Neutrophil (primary cell): ENCODE measurements at regions not wholly inside any gene's neighbourhood (a gene's known extent, or its start where the extent isn't known, plus 50 kb on each side); places are given as distances from the start of the nearest gene placed in this dataset.

Experiments used
- H3K27ac ChIP-seq: fragments of 200-600 bp; sonication (generic); 2 replicates; pipeline ENCODE4 v1.5.1; 2016; ENCODE audit warnings: mild to moderate bottlenecking, moderate library complexity
- H3K27me3 ChIP-seq: fragments of 200-600 bp; sonication (generic); 2 replicates; pipeline ENCODE4 v1.6.0; 2016; ENCODE audit warnings: mild to moderate bottlenecking
- H3K36me3 ChIP-seq: fragments of 200-600 bp; sonication (generic); 2 replicates; pipeline ENCODE4 v1.5.1; 2017
- H3K4me1 ChIP-seq, 2 experiments: fragments of 200-600 bp in 1 of 2; sonication (generic) in 1 of 2; 1 replicate in 1 of 2; 2 replicates in 1 of 2; pipeline versions ENCODE4 v1.5.1 to v1.6.1; 2013 to 2016; ENCODE audit warnings: low read depth in 1 of 2, low read length in 1 of 2, mild to moderate bottlenecking in 1 of 2, moderate library complexity in 1 of 2; ENCODE audit not compliant: control insufficient read depth in 1 of 2, insufficient read depth in 1 of 2
- H3K4me3 ChIP-seq, 2 experiments: fragments of 200-600 bp in 1 of 2; sonication (generic) in 1 of 2; 1 replicate in 1 of 2; 2 replicates in 1 of 2; pipeline ENCODE4 v1.5.1; 2013 to 2016; ENCODE audit warnings: low read depth in 1 of 2, low read length in 1 of 2, mild to moderate bottlenecking in 1 of 2, moderate library complexity in 1 of 2
- H3K9me3 ChIP-seq: fragments of 200-600 bp; sonication (generic); 2 replicates; pipeline ENCODE4 v1.5.1; 2016
- TF ChIP-seq, protein P1 (sequence below): fragments of 200-600 bp; sonication (generic); IDR thresholded peaks from 2 replicates; pipeline ENCODE4 v1.5.1; 2016; ENCODE audit warnings: antibody characterized with exemption

DNA sequence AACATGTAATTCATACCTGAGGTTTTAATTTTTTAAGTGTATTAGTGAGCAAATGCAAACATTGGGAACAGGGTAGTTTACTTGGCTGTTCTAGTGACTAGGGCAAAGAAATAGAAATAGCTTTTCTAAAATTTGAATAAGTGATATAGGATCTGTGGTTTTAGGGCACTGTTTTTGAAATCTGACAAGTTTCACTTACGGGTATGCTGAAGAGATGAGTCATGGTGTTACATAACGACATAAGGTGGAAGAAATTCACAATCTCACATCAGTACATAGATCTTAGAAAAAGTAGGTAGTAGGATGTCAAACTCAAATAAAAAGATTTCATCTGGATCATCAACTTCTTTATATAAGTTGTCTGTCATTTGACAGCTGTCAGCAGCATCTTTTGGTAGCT is 772.3 kb downstream of the MAT2B start:
- H3K4me1 ChIP-seq, result no peaks in the 10 kb centered on the region
- no peaks in the 10 kb centered on the region for H3K27me3 ChIP-seq
- H3K4me3 ChIP-seq, result no peak overlapping the region
- H3K27ac ChIP-seq, result no peak overlapping the region
- TF ChIP-seq, protein P1, sequence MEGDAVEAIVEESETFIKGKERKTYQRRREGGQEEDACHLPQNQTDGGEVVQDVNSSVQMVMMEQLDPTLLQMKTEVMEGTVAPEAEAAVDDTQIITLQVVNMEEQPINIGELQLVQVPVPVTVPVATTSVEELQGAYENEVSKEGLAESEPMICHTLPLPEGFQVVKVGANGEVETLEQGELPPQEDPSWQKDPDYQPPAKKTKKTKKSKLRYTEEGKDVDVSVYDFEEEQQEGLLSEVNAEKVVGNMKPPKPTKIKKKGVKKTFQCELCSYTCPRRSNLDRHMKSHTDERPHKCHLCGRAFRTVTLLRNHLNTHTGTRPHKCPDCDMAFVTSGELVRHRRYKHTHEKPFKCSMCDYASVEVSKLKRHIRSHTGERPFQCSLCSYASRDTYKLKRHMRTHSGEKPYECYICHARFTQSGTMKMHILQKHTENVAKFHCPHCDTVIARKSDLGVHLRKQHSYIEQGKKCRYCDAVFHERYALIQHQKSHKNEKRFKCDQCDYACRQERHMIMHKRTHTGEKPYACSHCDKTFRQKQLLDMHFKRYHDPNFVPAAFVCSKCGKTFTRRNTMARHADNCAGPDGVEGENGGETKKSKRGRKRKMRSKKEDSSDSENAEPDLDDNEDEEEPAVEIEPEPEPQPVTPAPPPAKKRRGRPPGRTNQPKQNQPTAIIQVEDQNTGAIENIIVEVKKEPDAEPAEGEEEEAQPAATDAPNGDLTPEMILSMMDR, result no peak
- no peaks in the 10 kb centered on the region for H3K36me3 ChIP-seq
- H3K9me3 ChIP-seq, result no peaks in the 10 kb centered on the region

DNA sequence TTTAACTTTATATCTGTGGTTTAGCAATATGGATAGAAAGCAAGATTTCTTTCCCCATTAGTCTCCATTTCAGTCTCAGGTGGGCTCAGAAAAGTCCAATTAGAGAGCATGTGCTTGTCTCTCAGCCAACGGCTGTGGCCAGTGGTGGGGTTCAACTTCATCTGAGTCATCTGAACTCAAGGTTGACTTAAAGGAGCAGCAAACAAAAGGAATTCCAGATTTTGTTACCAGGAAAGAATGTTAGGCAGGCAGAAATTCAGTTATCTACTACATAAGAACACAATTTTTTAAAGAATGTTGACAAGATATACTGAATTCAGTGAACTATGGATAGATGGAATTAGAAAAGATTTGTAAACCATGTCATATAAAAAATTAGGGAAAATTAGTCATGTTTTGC is 784.1 kb downstream of the MAT2B start:
- Histone ChIP-seq H3K27ac (no peak overlapping the region), H3K36me3 (no peaks in the 10 kb centered on the region), H3K9me3 (no peaks in the 10 kb centered on the region), H3K27me3 (no peaks in the 10 kb centered on the region), H3K4me3 (no peak overlapping the region), H3K4me1 (no peaks in the 10 kb centered on the region)
- TF ChIP-seq, protein P1, result no peak

DNA sequence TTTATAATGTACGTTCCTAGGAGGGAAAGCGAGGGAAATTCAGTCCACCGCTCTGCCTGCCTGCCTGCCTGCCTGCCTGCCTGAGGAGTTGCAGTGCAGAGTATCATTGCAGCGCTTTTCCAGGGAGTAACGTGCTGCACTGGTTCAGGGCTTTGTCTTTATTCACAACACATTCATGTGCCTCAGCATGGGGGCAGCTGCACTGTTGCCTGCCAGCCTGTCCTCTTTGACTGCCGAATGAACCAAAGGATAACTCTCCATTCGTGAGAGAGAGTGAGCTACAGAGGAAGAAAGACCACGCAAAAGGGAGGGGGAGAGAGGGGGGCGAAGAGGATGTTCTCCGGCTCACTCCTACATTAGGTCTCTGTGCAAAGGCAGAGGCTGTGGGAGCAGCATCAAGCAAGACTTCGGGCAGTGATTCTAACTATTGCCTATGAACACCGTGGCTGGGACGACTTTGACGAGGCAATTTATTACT is 791.2 kb downstream of the MAT2B start:
- H3K27ac ChIP-seq, result no peak overlapping the region
- TF ChIP-seq, protein P1, result no peak
- H3K36me3 ChIP-seq, result no peaks in the 10 kb centered on the region
- H3K27me3 ChIP-seq, result no peaks in the 10 kb centered on the region
- H3K9me3 ChIP-seq, result no peaks in the 10 kb centered on the region
- H3K4me3 ChIP-seq, result no peak overlapping the region
- no peaks in the 10 kb centered on the region for H3K4me1 ChIP-seq

DNA sequence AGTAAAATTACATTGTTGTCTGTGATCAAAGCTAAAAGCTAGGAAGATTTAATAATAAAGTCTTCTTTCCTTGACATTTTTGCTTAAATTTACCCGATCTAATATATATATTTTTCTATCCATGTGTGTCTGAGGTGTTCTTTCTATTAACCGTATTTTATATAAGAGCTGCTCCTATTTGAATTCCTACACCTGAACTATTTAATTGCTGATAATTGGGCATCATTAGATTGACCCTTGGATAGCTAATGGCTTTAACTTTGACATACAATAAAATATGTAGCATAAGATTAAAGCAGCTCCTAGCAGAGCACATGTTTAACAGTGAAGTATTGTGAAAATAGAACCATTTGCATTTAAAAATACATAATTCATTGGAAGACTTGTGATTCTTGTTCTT is 792.7 kb downstream of the MAT2B start:
- Histone ChIP-seq H3K9me3 (no peaks in the 10 kb centered on the region), H3K4me1 (no peaks in the 10 kb centered on the region), H3K36me3 (no peaks in the 10 kb centered on the region), H3K4me3 (no peak overlapping the region), H3K27ac (no peak overlapping the region), H3K27me3 (no peaks in the 10 kb centered on the region)
- TF ChIP-seq, protein P1, result no peak

DNA sequence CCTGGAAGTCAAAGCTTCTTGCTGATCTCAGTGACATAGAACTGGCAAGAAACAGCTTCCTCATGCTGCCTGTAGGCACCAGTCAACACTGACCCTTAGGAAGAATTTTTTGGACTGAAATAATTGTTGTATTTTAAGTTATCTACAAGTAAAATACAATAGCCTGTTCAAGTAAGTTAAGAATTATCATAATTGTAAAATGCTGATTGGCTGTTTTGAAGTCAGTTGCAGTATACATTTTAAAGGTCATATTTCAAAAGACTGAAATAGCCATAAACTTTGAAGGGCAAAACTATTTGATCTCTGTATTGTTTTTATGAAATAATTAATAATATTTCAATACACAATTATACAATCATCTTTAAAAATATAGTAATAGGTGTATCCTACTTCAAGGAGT is 794.9 kb downstream of the MAT2B start:
- no peaks in the 10 kb centered on the region for H3K9me3 ChIP-seq
- no peaks in the 10 kb centered on the region for H3K4me1 ChIP-seq
- H3K36me3 ChIP-seq, result no peaks in the 10 kb centered on the region
- TF ChIP-seq, protein P1, result no peak
- H3K27me3 ChIP-seq, result no peaks in the 10 kb centered on the region
- H3K4me3 ChIP-seq, result no peak overlapping the region
- H3K27ac ChIP-seq, result no peak overlapping the region

DNA sequence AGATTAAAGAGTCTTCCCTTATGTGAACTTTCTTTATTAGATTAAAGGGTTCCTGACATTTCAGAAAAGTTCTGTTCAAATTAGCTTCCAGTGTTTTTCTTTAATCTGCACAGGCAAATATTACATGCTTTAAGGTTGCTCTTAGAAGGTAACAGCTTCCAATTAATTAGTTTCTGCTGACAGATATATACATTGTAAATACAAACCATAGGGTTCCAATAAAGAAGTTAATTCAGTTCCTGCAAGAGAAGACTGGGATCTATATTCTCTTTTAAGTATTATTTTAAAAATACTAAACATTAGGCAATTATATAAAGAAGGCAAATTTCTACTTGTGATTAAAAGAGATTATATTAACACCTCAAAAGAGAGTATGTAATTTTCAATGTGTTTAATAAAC is 795.7 kb downstream of the MAT2B start:
- H3K4me3 ChIP-seq, result no peak overlapping the region
- H3K9me3 ChIP-seq, result no peaks in the 10 kb centered on the region
- TF ChIP-seq, protein P1, result no peak
- H3K27me3 ChIP-seq, result no peaks in the 10 kb centered on the region
- no peaks in the 10 kb centered on the region for H3K36me3 ChIP-seq
- no peaks in the 10 kb centered on the region for H3K4me1 ChIP-seq
- H3K27ac ChIP-seq, result no peak overlapping the region
